RKO (cell line): ENCODE measurements at regions not wholly inside any gene's neighbourhood (a gene's known extent, or its start where the extent isn't known, plus 50 kb on each side); places are given as distances from the start of the nearest gene placed in this dataset.

Source experiments
- DNase-seq: peaks from one replicate; pipeline ENCODE4 v3.0.0-alpha.2; 2016; ENCODE audit warnings: low spot score

GRCh38 chr12:16685107-16685506, 79.1 kb upstream of the LMO3 start:
- DNase-seq, result no peak

DNA sequence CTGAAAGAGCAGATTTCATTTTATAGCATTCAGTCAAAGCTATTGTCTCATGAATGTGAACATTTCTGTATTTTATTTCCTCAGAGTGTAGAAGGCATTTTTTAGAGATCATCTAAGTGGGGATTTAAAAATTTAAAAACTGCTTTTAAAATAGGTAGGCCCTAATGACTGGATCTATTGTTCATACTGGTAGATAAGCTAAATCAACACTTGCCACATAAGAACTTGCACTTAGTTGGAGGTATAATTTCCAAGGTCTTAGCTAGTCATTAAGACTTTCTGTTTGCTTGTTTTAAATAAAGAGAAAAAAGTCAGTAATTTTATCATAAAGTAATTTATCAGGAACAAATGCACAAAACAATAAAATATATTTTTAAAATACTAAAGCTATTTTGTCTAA, 75.2 kb upstream of the LMO3 start:
- DNase-seq, result no peak

GRCh38 chr12:16675438-16675837, 69.5 kb upstream of the LMO3 start:
- no peak for DNase-seq

GRCh38 chr12:16674885-16675284, 68.9 kb upstream of the LMO3 start:
- no peak for DNase-seq

DNA sequence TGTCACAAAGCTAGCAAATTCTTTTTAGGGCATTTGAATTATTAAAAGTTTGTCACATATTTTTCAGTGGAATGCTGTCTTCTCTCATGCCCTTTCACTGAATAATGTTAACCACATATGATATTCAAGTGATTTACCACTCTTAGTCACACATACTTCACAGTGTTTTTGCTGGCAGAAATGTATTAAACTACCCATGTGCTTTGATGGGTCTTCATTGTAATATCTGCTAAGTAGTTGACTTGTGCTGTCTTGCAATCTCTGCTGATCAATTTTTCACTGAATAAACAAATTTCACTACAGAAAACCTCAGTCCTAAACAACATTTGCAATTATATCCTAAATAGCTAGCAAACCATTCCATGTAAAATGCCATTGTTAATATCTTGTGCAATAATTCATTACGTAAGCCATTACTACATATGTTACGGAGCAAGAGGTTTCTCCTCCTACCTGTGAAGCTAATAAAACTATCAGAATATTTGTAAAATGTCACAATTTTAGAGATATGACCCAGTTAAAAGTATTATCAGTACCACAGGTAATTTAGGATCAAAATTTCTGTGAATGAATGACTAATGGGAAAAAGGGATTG, 64.6 kb upstream of the LMO3 start:
- no peak for DNase-seq

DNA sequence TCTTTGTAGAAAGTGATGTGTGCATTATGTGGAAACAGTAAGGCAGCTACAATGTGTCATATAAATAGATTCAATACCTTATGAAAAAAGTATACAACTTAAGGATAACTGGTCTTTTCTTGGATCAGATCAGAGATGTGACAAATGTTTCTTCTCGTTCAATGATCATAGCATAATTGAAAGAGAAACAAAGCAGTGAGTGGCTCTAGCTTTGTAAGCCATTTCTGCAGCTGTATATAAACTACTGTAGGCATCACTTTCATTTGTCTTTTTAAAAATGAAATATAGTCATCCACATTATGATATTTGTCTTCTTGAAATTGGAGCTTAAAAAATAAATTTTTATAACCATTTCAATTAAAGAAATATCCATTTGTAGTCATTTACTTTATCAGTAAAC, 63.8 kb upstream of the LMO3 start:
- DNase-seq, result no peak

DNA sequence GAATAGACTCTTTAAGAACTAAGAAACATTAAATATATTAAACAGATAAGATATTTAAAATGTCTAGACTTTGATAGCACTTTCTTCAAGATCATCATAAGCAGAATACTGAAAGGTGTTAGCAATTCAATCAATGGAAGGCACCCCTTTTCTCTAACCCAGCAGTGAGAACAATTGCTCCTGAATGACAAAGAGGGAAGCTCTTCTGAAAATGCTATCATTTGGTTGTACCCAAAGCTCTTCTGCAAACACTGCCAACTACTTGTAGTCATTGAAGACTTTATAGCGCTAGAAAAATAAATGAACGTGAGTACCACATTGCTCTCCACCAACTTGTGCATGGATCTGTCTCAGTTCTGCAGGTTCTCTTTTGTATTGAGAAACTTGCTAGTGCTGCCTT, 62.2 kb upstream of the LMO3 start:
- DNase-seq, result no peak

GRCh38 chr12:16658699-16659098, 52.7 kb upstream of the LMO3 start:
- no peak for DNase-seq
